H9 (cell line): ENCODE measurements at regions not wholly inside any gene's neighbourhood (a gene's known extent, or its start where the extent isn't known, plus 50 kb on each side); places are given as distances from the start of the nearest gene placed in this dataset.

ENCODE experiments used
- DNase-seq: peaks from one replicate; pipeline ENCODE4 v3.0.0-alpha.2; 2017
- H2AFZ ChIP-seq: one replicate; pipeline ENCODE4 v1.6.1; 2013; ENCODE audit warnings: mild to moderate bottlenecking, low read length, control low read depth, moderate library complexity
- H2AK5ac ChIP-seq: 2 replicates; pipeline ENCODE4 v1.6.1; 2013; ENCODE audit warnings: low read length, control low read depth, mixed read lengths; ENCODE audit not compliant: insufficient read length
- H2BK120ac ChIP-seq: one replicate; pipeline ENCODE4 v1.6.1; 2013; ENCODE audit warnings: low read depth, mild to moderate bottlenecking, low read length, control low read depth, inconsistent platforms; ENCODE audit not compliant: poor library complexity, severe bottlenecking
- H2BK12ac ChIP-seq: 2 replicates; pipeline ENCODE4 v1.6.1; 2013; ENCODE audit warnings: low read length, control low read depth, mixed read lengths, low read depth; ENCODE audit not compliant: insufficient read length
- H2BK15ac ChIP-seq: 2 replicates; pipeline ENCODE4 v1.6.1; 2013; ENCODE audit warnings: low read depth, low read length, control low read depth
- H2BK20ac ChIP-seq: one replicate; pipeline ENCODE4 v1.6.1; 2013; ENCODE audit warnings: low read depth, mild to moderate bottlenecking, low read length, control low read depth, inconsistent platforms; ENCODE audit not compliant: poor library complexity, severe bottlenecking
- H2BK5ac ChIP-seq: 2 replicates; pipeline ENCODE4 v1.6.1; 2013; ENCODE audit warnings: low read length, control low read depth, mixed read lengths; ENCODE audit not compliant: insufficient read length
- H3K14ac ChIP-seq: 2 replicates; pipeline ENCODE4 v1.6.1; 2013; ENCODE audit warnings: low read length, control low read depth; ENCODE audit not compliant: insufficient read depth
- H3K18ac ChIP-seq: 2 replicates; pipeline ENCODE4 v1.6.1; 2013; ENCODE audit warnings: low read depth, mild to moderate bottlenecking, mixed read lengths, low read length, control low read depth; ENCODE audit not compliant: insufficient read length
- H3K23ac ChIP-seq: 2 replicates; pipeline ENCODE4 v1.6.1; 2013; ENCODE audit warnings: low read length, control low read depth, mixed read lengths, low read depth; ENCODE audit not compliant: insufficient read length
- H3K23me2 ChIP-seq: 2 replicates; pipeline ENCODE4 v1.6.1; 2013; ENCODE audit warnings: low read depth, mild to moderate bottlenecking, mixed read lengths, low read length, control low read depth; ENCODE audit not compliant: insufficient read length, poor library complexity, severe bottlenecking
- H3K27ac ChIP-seq: 2 replicates; pipeline ENCODE4 v1.5.1; 2013; ENCODE audit warnings: low read length, control low read depth, mixed read lengths, low read depth; ENCODE audit not compliant: insufficient read length
- H3K27me3 ChIP-seq: 2 replicates; pipeline ENCODE4 v1.6.1; 2013; ENCODE audit warnings: low read length, control low read depth, inconsistent platforms; ENCODE audit not compliant: insufficient read depth
- H3K4ac ChIP-seq: 2 replicates; pipeline ENCODE4 v1.6.1; 2013; ENCODE audit warnings: low read depth, mild to moderate bottlenecking, control low read depth, inconsistent platforms, low read length, moderate library complexity
- H3K4me1 ChIP-seq: 2 replicates; pipeline ENCODE4 v1.6.1; 2013; ENCODE audit warnings: low read length, control low read depth, inconsistent platforms; ENCODE audit not compliant: insufficient read depth
- H3K4me2 ChIP-seq: 2 replicates; pipeline ENCODE4 v1.6.1; 2013; ENCODE audit warnings: low read length, control low read depth, mixed read lengths; ENCODE audit not compliant: insufficient read length, insufficient read depth
- H3K56ac ChIP-seq: 2 replicates; pipeline ENCODE4 v1.6.1; 2013; ENCODE audit warnings: low read depth, mild to moderate bottlenecking, mixed read lengths, low read length, control low read depth; ENCODE audit not compliant: insufficient read length
- H3K79me1 ChIP-seq: 2 replicates; pipeline ENCODE4 v1.6.1; 2013; ENCODE audit warnings: low read depth, mild to moderate bottlenecking, moderate library complexity, low read length, control low read depth, inconsistent platforms; ENCODE audit not compliant: insufficient read depth, poor library complexity, severe bottlenecking
- H3K79me2 ChIP-seq: 2 replicates; pipeline ENCODE4 v1.6.1; 2013; ENCODE audit warnings: low read length, control low read depth, inconsistent platforms; ENCODE audit not compliant: insufficient read depth
- H3K9ac ChIP-seq: 2 replicates; pipeline ENCODE4 v1.6.1; 2013; ENCODE audit warnings: low read length, control low read depth, mixed read lengths; ENCODE audit not compliant: insufficient read length; ENCODE audit errors: extremely low read depth
- H3K9me3 ChIP-seq: one replicate; pipeline ENCODE4 v1.6.1; 2013; ENCODE audit warnings: low read depth, low read length, inconsistent platforms; ENCODE audit not compliant: control insufficient read depth
- H3T11ph ChIP-seq: one replicate; pipeline ENCODE4 v1.6.1; 2013; ENCODE audit warnings: mild to moderate bottlenecking, low read length, control low read depth, inconsistent platforms
- H4K20me1 ChIP-seq: one replicate; pipeline ENCODE4 v1.6.1; 2013; ENCODE audit not compliant: control insufficient read depth, insufficient read length, insufficient read depth
- H4K5ac ChIP-seq: 2 replicates; pipeline ENCODE4 v1.6.1; 2013; ENCODE audit warnings: low read depth, mild to moderate bottlenecking, mixed read lengths, low read length, control low read depth; ENCODE audit not compliant: insufficient read length
- H4K8ac ChIP-seq: replicated peaks from 2 replicates; pipeline ENCODE4 v1.6.1; 2013; ENCODE audit warnings: low read length, control low read depth, mixed read lengths, low read depth; ENCODE audit not compliant: insufficient read length
- H4K91ac ChIP-seq: 2 replicates; pipeline ENCODE4 v1.6.1; 2013; ENCODE audit warnings: low read depth, mild to moderate bottlenecking, moderate library complexity, mixed read lengths, low read length, control low read depth; ENCODE audit not compliant: insufficient read length
- H3K27ac Mint-ChIP-seq, 3 experiments: 2 replicates in 2 of 3; 3 replicates in 1 of 3; pipeline ENCODE4 v1.8.0; 2020 to 2021; ENCODE audit warnings: mixed read lengths in 3 of 3, mild to moderate bottlenecking in 1 of 3, moderate library complexity in 1 of 3
- H3K27me3 Mint-ChIP-seq: 2 replicates; pipeline ENCODE4 v1.8.0; 2021; ENCODE audit warnings: low read depth, mild to moderate bottlenecking, moderate library complexity, mixed read lengths
- H3K36me3 Mint-ChIP-seq, 3 experiments: 2 replicates in 2 of 3; 3 replicates in 1 of 3; pipeline ENCODE4 v1.8.0; 2020 to 2021; ENCODE audit warnings: low read depth in 3 of 3, mixed read lengths in 3 of 3; ENCODE audit not compliant: insufficient read depth in 1 of 3
- H3K4me1 Mint-ChIP-seq, 2 experiments: 2 replicates each; pipeline ENCODE4 v1.8.0; 2020; ENCODE audit warnings: mixed read lengths in 2 of 2
- H3K4me3 Mint-ChIP-seq, 2 experiments: 2 replicates in 1 of 2; 3 replicates in 1 of 2; pipeline ENCODE4 v1.8.0; 2020 to 2021; ENCODE audit warnings: mild to moderate bottlenecking in 2 of 2, mixed read lengths in 2 of 2, moderate library complexity in 1 of 2
- H3K9me3 Mint-ChIP-seq, 2 experiments: 2 replicates in 1 of 2; 3 replicates in 1 of 2; pipeline ENCODE4 v1.8.0; 2020; ENCODE audit warnings: mild to moderate bottlenecking in 2 of 2, mixed read lengths in 2 of 2, moderate library complexity in 1 of 2
- CTCF ChIP-seq: fragments of 200-600 bp; sonication (generic); conservative IDR thresholded peaks from 3 replicates; pipeline ENCODE4 v1.8.0; 2021; ENCODE audit warnings: antibody characterized with exemption, mild to moderate bottlenecking
- WGBS: extraction: QIAGEN DNeasy Blood & Tissue Kit; methylation state at CpG from one replicate; pipeline ENCODE4 v1.1.7; 2013; ENCODE audit warnings: missing lambda C conversion rate, low lambda C conversion rate, mixed read lengths; ENCODE audit not compliant: insufficient read length; ENCODE audit errors: extremely low coverage; 5-methylcytosine and 5-hydroxymethylcytosine counted together

GRCh38 chr2:235382179-235382578 is 111.7 kb upstream of the AGAP1 start:
- Histone ChIP-seq H4K5ac (no peak overlapping the region), H3T11ph (no peak overlapping the region), H3K79me2 (no peaks in the 10 kb centered on the region), H3K23ac (no peak overlapping the region), H2BK12ac (no peak overlapping the region), H3K79me1 (no peaks in the 10 kb centered on the region), H4K91ac (no peak overlapping the region), H2BK20ac (no peak overlapping the region), H3K4me1 (peaks cover 9% of the 10 kb centered on the region; the same call in 1 of the 2 replicates), H3K23me2 (no peaks in the 10 kb centered on the region), H3K56ac (no peak overlapping the region), H2AFZ (no peak overlapping the region), H2BK120ac (no peak overlapping the region), H3K9me3 (no peaks in the 10 kb centered on the region), H3K9ac (no peak overlapping the region), H4K20me1 (no peaks in the 10 kb centered on the region), H2BK15ac (no peak overlapping the region), H3K4me2 (no peak overlapping the region), H2BK5ac (no peak overlapping the region), H3K4ac (no peak overlapping the region), H3K14ac (no peak overlapping the region), H4K8ac (no peak overlapping the region), H3K27ac (no peak overlapping the region), H3K27me3 (no peaks in the 10 kb centered on the region), H3K18ac (no peak overlapping the region), H2AK5ac (no peak overlapping the region)
- TF ChIP-seq CTCF, result no peak
- H3K4me1 Mint-ChIP-seq, result peaks cover 14 to 23% of the 10 kb centered on the region in 2 experiments
- no peak overlapping the region for H3K4me3 Mint-ChIP-seq
- H3K36me3 Mint-ChIP-seq, result no peaks in the 10 kb centered on the region
- no peak for DNase-seq
- H3K27me3 Mint-ChIP-seq, result peaks cover 1% of the 10 kb centered on the region; the same call in 1 of the 2 replicates
- peaks cover 0 to 3% of the 10 kb centered on the region in 2 experiments; a peak in 2 of 5 replicates for H3K9me3 Mint-ChIP-seq
- no CpG with 5 or more reads among the region's 6 CpGs for WGBS
- H3K27ac Mint-ChIP-seq, result no peak overlapping the region
